ENCODE measurements at regions not wholly inside any gene's neighbourhood (a gene's known extent, or its start where the extent isn't known, plus 50 kb on each side); places are given as distances from the start of the nearest gene placed in this dataset.
"Not testable (repeated sequence)": the region's sequence is repeated elsewhere in the genome, so short reads cannot be mapped to it uniquely, and the experiment has no call there.

GRCh38 chr11:90700789-90701439, 478.1 kb upstream of the CHORDC1 start:
- H3K27ac ChIP-seq (replicated peaks) = no peak overlapping the region
- H3K4me3 ChIP-seq (replicated peaks; ENCODE audit: insufficient read depth, low read length) = no peak overlapping the region

DNA sequence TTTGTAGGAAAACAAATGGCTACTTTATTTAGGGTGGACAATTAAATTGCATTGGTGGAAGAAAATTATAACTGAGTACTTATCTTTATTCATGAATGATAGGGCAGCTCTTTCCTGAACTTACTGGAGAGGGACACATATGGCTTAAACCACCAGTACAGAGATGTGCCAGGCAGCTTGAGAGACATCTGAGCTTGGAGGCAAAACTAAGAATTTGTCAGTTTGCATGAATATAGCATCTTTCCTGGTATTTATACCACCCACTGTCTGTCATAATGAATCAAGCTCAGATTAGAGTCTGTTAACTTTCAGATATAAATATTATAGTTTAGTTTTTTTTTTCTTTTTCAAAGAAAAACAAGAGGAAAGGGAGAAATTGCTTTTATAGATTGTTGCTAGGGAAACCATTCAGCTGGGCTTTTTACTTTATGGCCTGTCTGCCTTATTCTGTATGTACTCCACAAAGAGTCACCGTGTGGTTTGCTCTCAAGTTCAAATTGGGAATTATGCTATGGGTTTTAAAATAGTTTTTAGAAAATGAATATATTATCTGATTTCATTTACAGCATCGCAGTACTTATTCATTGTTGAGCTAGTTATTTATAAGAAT, 477.0 kb upstream of the CHORDC1 start:
- no peak overlapping the region for H3K4me3 ChIP-seq (replicated peaks; ENCODE audit: insufficient read depth, low read length)
- no peaks in the 10 kb centered on the region for H3K27me3 ChIP-seq (ENCODE audit: insufficient read depth, poor library complexity, severe bottlenecking)
- TF ChIP-seq SPI1 (IDR thresholded peaks at IDR 0.05; ENCODE audit: borderline replicate concordance, low read depth) = no peak
- no peak overlapping the region for H3K27ac ChIP-seq (replicated peaks)
- DNase-seq (ENCODE audit: low read depth in 1 of 2, low spot score in 1 of 2) = no peak

More at GRCh38 chr11:90700789-90701439, 478.1 kb upstream of the CHORDC1 start:
- DNase-seq (ENCODE audit: low read depth in 1 of 2, low spot score in 1 of 2) = no peak
- TF ChIP-seq, protein P1, sequence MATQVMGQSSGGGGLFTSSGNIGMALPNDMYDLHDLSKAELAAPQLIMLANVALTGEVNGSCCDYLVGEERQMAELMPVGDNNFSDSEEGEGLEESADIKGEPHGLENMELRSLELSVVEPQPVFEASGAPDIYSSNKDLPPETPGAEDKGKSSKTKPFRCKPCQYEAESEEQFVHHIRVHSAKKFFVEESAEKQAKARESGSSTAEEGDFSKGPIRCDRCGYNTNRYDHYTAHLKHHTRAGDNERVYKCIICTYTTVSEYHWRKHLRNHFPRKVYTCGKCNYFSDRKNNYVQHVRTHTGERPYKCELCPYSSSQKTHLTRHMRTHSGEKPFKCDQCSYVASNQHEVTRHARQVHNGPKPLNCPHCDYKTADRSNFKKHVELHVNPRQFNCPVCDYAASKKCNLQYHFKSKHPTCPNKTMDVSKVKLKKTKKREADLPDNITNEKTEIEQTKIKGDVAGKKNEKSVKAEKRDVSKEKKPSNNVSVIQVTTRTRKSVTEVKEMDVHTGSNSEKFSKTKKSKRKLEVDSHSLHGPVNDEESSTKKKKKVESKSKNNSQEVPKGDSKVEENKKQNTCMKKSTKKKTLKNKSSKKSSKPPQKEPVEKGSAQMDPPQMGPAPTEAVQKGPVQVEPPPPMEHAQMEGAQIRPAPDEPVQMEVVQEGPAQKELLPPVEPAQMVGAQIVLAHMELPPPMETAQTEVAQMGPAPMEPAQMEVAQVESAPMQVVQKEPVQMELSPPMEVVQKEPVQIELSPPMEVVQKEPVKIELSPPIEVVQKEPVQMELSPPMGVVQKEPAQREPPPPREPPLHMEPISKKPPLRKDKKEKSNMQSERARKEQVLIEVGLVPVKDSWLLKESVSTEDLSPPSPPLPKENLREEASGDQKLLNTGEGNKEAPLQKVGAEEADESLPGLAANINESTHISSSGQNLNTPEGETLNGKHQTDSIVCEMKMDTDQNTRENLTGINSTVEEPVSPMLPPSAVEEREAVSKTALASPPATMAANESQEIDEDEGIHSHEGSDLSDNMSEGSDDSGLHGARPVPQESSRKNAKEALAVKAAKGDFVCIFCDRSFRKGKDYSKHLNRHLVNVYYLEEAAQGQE (IDR thresholded peaks at IDR 0.05; ENCODE audit: insufficient replicate concordance, low read depth) = no peak
- TF ChIP-seq GABPA (IDR thresholded peaks at IDR 0.05; ENCODE audit: low read depth) (no peak), POLR2AphosphoS5 (IDR thresholded peaks at IDR 0.05; ENCODE audit: low read depth) (no peak), SPI1 (IDR thresholded peaks at IDR 0.05; ENCODE audit: borderline replicate concordance, low read depth) (no peak)
- TF ChIP-seq, protein P2, sequence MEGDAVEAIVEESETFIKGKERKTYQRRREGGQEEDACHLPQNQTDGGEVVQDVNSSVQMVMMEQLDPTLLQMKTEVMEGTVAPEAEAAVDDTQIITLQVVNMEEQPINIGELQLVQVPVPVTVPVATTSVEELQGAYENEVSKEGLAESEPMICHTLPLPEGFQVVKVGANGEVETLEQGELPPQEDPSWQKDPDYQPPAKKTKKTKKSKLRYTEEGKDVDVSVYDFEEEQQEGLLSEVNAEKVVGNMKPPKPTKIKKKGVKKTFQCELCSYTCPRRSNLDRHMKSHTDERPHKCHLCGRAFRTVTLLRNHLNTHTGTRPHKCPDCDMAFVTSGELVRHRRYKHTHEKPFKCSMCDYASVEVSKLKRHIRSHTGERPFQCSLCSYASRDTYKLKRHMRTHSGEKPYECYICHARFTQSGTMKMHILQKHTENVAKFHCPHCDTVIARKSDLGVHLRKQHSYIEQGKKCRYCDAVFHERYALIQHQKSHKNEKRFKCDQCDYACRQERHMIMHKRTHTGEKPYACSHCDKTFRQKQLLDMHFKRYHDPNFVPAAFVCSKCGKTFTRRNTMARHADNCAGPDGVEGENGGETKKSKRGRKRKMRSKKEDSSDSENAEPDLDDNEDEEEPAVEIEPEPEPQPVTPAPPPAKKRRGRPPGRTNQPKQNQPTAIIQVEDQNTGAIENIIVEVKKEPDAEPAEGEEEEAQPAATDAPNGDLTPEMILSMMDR (IDR thresholded peaks at IDR 0.05; ENCODE audit: insufficient read depth, low read length) = no peak
- H3K27me3 ChIP-seq (ENCODE audit: insufficient read depth, poor library complexity, severe bottlenecking) = no peaks in the 10 kb centered on the region

DNA sequence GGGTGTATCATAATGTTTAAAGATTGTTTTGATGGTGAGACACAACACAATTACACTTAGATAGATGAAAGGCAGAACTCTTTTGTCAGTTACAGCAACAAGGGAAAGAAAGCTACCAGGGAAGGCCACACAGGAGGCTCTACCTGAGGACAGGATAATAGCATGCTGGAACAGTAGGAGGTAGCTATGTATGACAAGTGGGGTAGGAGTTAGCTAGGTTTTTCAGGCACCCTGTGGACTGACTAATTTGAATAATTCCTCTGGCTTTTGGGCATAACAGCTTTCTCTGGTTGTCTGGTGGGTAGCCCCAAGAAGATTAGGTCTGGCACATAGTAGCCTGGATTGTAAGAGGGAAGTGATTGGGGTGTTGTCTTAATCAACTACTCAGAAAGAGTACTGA, 475.4 kb upstream of the CHORDC1 start:
- TF ChIP-seq SPI1 (IDR thresholded peaks at IDR 0.05; ENCODE audit: borderline replicate concordance, low read depth) (no peak), POLR2AphosphoS5 (IDR thresholded peaks at IDR 0.05; ENCODE audit: low read depth) (no peak), GABPA (IDR thresholded peaks at IDR 0.05; ENCODE audit: low read depth) (no peak)
- TF ChIP-seq, protein P1 (IDR thresholded peaks at IDR 0.05; ENCODE audit: insufficient replicate concordance, low read depth) = no peak
- TF ChIP-seq, protein P2 (IDR thresholded peaks at IDR 0.05; ENCODE audit: insufficient read depth, low read length) = no peak
- no peak overlapping the region for H3K27ac ChIP-seq (replicated peaks)
- DNase-seq (ENCODE audit: low read depth in 1 of 2, low spot score in 1 of 2) = no peak
- H3K4me3 ChIP-seq (replicated peaks; ENCODE audit: insufficient read depth, low read length) = no peak overlapping the region
- H3K27me3 ChIP-seq (ENCODE audit: insufficient read depth, poor library complexity, severe bottlenecking) = no peaks in the 10 kb centered on the region

DNA sequence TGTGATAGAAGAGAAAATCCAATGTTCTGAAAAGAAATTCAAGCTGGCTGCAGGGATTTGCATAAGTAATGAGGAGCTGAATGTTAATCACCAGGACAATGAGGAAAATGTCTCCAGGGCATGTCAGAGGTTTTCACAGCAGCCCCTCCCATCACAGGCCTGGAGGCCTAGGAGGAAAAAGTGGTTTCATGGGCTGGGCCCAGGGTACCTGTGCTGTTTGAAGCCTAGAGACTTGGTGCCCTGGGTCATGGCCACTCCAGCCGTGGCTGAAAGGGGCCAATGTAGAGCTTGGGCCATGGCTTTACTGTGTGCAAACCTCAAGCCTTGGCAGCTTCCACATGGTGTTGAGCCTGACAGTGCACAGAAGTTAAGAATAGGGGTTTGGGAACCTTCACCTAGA, 452.6 kb upstream of the CHORDC1 start:
- H3K4me3 ChIP-seq (replicated peaks; ENCODE audit: insufficient read depth, low read length); H3K27me3 ChIP-seq (ENCODE audit: insufficient read depth, poor library complexity, severe bottlenecking); H3K27ac ChIP-seq (replicated peaks); DNase-seq (ENCODE audit: low read depth in 1 of 2, low spot score in 1 of 2): not testable (repeated sequence)

DNA sequence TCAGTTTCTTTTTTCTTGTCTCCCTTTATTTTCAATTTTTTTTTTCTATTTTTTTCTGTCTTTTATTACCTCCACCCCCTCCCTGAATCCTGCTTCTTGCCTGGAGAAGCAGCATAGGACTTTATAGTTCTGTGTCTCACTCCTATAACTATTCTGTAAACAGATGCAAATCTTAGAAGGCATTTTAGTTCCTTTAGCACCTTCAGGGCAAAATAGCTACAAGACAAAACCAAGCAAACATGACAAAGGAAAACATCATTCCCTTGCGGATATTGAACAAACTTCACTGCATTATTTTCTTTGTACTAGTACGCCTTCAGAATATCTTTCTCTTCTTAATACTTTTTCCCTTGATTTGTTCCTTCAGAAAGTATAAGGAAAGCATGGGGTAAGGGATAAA, 446.2 kb upstream of the CHORDC1 start:
- DNase-seq (ENCODE audit: low read depth in 1 of 2, low spot score in 1 of 2) = no peak
- Histone ChIP-seq H3K27me3 (ENCODE audit: insufficient read depth, poor library complexity, severe bottlenecking) (no peaks in the 10 kb centered on the region), H3K27ac (replicated peaks) (no peak overlapping the region), H3K4me3 (replicated peaks; ENCODE audit: insufficient read depth, low read length) (no peak overlapping the region)
- TF ChIP-seq, protein P1 (IDR thresholded peaks at IDR 0.05; ENCODE audit: insufficient replicate concordance, low read depth) = no peak
- TF ChIP-seq SPI1 (IDR thresholded peaks at IDR 0.05; ENCODE audit: borderline replicate concordance, low read depth) (no peak), GABPA (IDR thresholded peaks at IDR 0.05; ENCODE audit: low read depth) (no peak), POLR2AphosphoS5 (IDR thresholded peaks at IDR 0.05; ENCODE audit: low read depth) (no peak)
- TF ChIP-seq, protein P2 (IDR thresholded peaks at IDR 0.05; ENCODE audit: insufficient read depth, low read length) = no peak
